HepG2 (cell line): ENCODE measurements at regions not wholly inside any gene's neighbourhood (a gene's known extent, or its start where the extent isn't known, plus 50 kb on each side); places are given as distances from the start of the nearest gene placed in this dataset.

ENCODE experiments used
- CAMTA2 ChIP-seq: sonication (generic); formaldehyde crosslinking; IDR thresholded peaks from 2 replicates; pipeline ENCODE4 v1.4.0; 2020; ENCODE audit warnings: mild to moderate bottlenecking, missing genetic modification reagents, borderline replicate concordance
- JUNB ChIP-seq: sonication (generic); formaldehyde crosslinking; IDR thresholded peaks from 2 replicates; pipeline ENCODE4 v1.8.0; 2022; ENCODE audit warnings: missing genetic modification reagents, mild to moderate bottlenecking, borderline replicate concordance
- MAZ ChIP-seq, 2 experiments: sonication (generic) in 1 of 2; formaldehyde crosslinking in 1 of 2; IDR thresholded peaks; 2 replicates each; pipeline versions ENCODE4 v1.5.0 to v1.6.1; 2012 to 2020; ENCODE audit warnings: low read depth in 2 of 2, mild to moderate bottlenecking in 2 of 2, borderline replicate concordance in 1 of 2, improper control_type of control experiment in 1 of 2, low read length in 1 of 2, missing genetic modification reagents in 1 of 2, moderate library complexity in 1 of 2
- NKX3-1 ChIP-seq: sonication (generic); formaldehyde crosslinking; IDR thresholded peaks from 2 replicates; pipeline ENCODE4 v1.5.0; 2020; ENCODE audit warnings: missing genetic modification reagents
- POLR2AphosphoS5 ChIP-seq: IDR thresholded peaks from 2 replicates; pipeline ENCODE4 v1.6.1; 2012; ENCODE audit warnings: low read depth, low read length
- PRDM4 ChIP-seq: sonication (generic); formaldehyde crosslinking; IDR thresholded peaks from 2 replicates; pipeline ENCODE4 v1.9.0; 2021; ENCODE audit warnings: missing genetic modification reagents, borderline replicate concordance
- RAD21 ChIP-seq: fragments of 450-650 bp; formaldehyde crosslinking; IDR thresholded peaks from 2 replicates; pipeline ENCODE4 v1.5.0; 2020; ENCODE audit warnings: mild to moderate bottlenecking
- SMARCC2 ChIP-seq: fragments of 450-650 bp; IDR thresholded peaks from 2 replicates; pipeline ENCODE4 v1.6.1; 2017; ENCODE audit warnings: antibody characterized with exemption, mild to moderate bottlenecking
- TAF1 ChIP-seq: sonication (generic); formaldehyde crosslinking; IDR thresholded peaks from 2 replicates; pipeline ENCODE4 v1.4.0; 2020; ENCODE audit warnings: missing genetic modification reagents
- ZNF629 ChIP-seq: sonication (generic); formaldehyde crosslinking; conservative IDR thresholded peaks from 2 replicates; pipeline ENCODE4 v1.5.0; 2020; ENCODE audit warnings: missing genetic modification reagents
- TF ChIP-seq, protein P1 (sequence below): sonication (generic); formaldehyde crosslinking; IDR thresholded peaks from 2 replicates; pipeline ENCODE4 v1.5.0; 2020; ENCODE audit warnings: mild to moderate bottlenecking, missing genetic modification reagents, moderate library complexity

GRCh38 chr19:30684613-30685012, 312.4 kb downstream of the ZNF536 start:
- no peak for TF ChIP-seq MAZ (IDR thresholded peaks at IDR 0.05; ENCODE audit: borderline replicate concordance, low read depth, low read length)
- TF ChIP-seq MAZ (CRISPR knock-in tag; IDR thresholded peaks at IDR 0.05; ENCODE audit: low read depth), result no peak
- no peak for TF ChIP-seq PRDM4 (CRISPR knock-in tag)
- TF ChIP-seq NKX3-1, result no peak
- TF ChIP-seq, protein P1, sequence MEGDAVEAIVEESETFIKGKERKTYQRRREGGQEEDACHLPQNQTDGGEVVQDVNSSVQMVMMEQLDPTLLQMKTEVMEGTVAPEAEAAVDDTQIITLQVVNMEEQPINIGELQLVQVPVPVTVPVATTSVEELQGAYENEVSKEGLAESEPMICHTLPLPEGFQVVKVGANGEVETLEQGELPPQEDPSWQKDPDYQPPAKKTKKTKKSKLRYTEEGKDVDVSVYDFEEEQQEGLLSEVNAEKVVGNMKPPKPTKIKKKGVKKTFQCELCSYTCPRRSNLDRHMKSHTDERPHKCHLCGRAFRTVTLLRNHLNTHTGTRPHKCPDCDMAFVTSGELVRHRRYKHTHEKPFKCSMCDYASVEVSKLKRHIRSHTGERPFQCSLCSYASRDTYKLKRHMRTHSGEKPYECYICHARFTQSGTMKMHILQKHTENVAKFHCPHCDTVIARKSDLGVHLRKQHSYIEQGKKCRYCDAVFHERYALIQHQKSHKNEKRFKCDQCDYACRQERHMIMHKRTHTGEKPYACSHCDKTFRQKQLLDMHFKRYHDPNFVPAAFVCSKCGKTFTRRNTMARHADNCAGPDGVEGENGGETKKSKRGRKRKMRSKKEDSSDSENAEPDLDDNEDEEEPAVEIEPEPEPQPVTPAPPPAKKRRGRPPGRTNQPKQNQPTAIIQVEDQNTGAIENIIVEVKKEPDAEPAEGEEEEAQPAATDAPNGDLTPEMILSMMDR, result no peak
- no peak for TF ChIP-seq TAF1
- no peak for TF ChIP-seq RAD21 (CRISPR knock-in tag)
- TF ChIP-seq ZNF629, result no peak
- no peak for TF ChIP-seq POLR2AphosphoS5
- no peak for TF ChIP-seq JUNB (CRISPR knock-in tag)
- no peak for TF ChIP-seq CAMTA2 (CRISPR knock-in tag)
- TF ChIP-seq SMARCC2, result no peak
